ENCODE measurements at regions not wholly inside any gene's neighbourhood (a gene's known extent, or its start where the extent isn't known, plus 50 kb on each side); places are given as distances from the start of the nearest gene placed in this dataset.

DNA sequence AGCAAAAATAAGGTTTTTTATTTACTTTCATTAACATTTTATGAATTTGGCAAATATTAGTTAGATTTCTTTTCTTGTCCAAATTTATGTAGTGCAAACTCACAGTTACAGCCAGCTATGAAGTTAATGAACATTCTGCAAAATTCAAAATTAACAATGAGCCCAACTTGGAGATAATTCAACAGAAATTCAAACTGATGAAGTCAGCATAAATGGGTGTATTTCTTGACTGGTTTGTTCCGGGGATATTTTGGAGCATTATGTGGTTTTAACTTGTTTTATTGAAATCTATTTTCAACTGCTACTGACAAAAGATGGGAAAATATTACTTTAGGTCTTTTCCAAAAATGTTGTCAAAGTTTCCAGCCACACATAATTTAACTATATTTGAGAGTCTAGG is 807.9 kb downstream of the CDH8 start:
- H3K27me3 ChIP-seq, result no peaks in the 10 kb centered on the region
- DNase-seq (ENCODE audit: low spot score), result no peak

DNA sequence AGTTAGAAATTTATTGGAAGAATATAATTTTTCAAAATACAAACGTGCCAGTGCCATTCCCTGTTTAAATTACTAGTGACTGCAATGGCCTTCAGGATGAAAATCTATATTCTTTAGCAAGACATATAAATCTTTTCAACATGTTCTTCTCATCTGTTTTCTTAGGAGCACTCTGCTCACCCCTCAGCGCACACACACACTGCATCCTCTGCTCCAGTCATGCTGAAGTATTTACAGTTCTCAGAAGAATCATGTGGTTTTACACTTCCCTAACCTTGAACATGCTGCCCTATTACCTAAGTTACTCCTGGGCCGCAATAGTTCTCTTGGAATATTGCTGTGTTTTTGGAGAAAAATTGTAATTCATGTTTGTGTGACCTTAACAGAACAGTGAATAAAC is 820.6 kb downstream of the CDH8 start:
- Histone ChIP-seq H3K79me2 (no peaks in the 10 kb centered on the region), H2AFZ (no peak overlapping the region), H3K4me2 (no peak overlapping the region), H3K27me3 (no peaks in the 10 kb centered on the region), H3K27ac (no peak overlapping the region), H3K4me3 (no peak overlapping the region), H3K9me2 (replicated peaks; ENCODE audit: insufficient read depth) (no peaks in the 10 kb centered on the region), H3K36me3 (replicated peaks; ENCODE audit: insufficient read depth, low read depth) (no peaks in the 10 kb centered on the region), H3K4me1 (ENCODE audit: insufficient read depth) (no peaks in the 10 kb centered on the region), H4K20me1 (ENCODE audit: insufficient read depth, poor library complexity, severe bottlenecking) (no peaks in the 10 kb centered on the region), H3K9me3 (ENCODE audit: low read depth) (no peaks in the 10 kb centered on the region)
- WGBS (ENCODE audit: low lambda C conversion rate, missing lambda C conversion rate), result 85% methylated on average over 3 of the region's 3 CpGs
- TF ChIP-seq EZH2 (IDR thresholded peaks at IDR 0.05; ENCODE audit: borderline replicate concordance) (no peak), EZH2phosphoT487 (IDR thresholded peaks at IDR 0.05; ENCODE audit: low read depth, severe bottlenecking, unreplicated experiment) (no peak), CTCF (IDR thresholded peaks at IDR 0.05; ENCODE audit: poor library complexity) (no peak)
- no peak for DNase-seq (ENCODE audit: low spot score)

More for the DNA sequence above, 807.9 kb downstream of the CDH8 start:
- Histone ChIP-seq H3K4me3 (no peak overlapping the region), H4K20me1 (ENCODE audit: insufficient read depth, poor library complexity, severe bottlenecking) (no peaks in the 10 kb centered on the region), H3K9me3 (ENCODE audit: low read depth) (no peaks in the 10 kb centered on the region), H3K36me3 (replicated peaks; ENCODE audit: insufficient read depth, low read depth) (no peaks in the 10 kb centered on the region), H3K4me2 (no peak overlapping the region), H3K79me2 (no peaks in the 10 kb centered on the region), H3K9me2 (replicated peaks; ENCODE audit: insufficient read depth) (no peaks in the 10 kb centered on the region), H3K27ac (no peak overlapping the region), H3K4me1 (ENCODE audit: insufficient read depth) (no peaks in the 10 kb centered on the region), H2AFZ (no peak overlapping the region)
- 93% methylated on average over 1 of the region's 1 CpG for WGBS (ENCODE audit: low lambda C conversion rate, missing lambda C conversion rate)
- TF ChIP-seq EZH2phosphoT487 (IDR thresholded peaks at IDR 0.05; ENCODE audit: low read depth, severe bottlenecking, unreplicated experiment) (no peak), EZH2 (IDR thresholded peaks at IDR 0.05; ENCODE audit: borderline replicate concordance) (no peak)

- Histone ChIP-seq H3K9me3 (ENCODE audit: low read depth) (no peaks in the 10 kb centered on the region), H3K4me3 (no peak overlapping the region), H2AFZ (no peak overlapping the region), H4K20me1 (ENCODE audit: insufficient read depth, poor library complexity, severe bottlenecking) (no peaks in the 10 kb centered on the region), H3K27me3 (no peaks in the 10 kb centered on the region), H3K9me2 (replicated peaks; ENCODE audit: insufficient read depth) (no peaks in the 10 kb centered on the region), H3K4me1 (ENCODE audit: insufficient read depth) (no peaks in the 10 kb centered on the region), H3K79me2 (no peaks in the 10 kb centered on the region), H3K4me2 (no peak overlapping the region), H3K27ac (no peak overlapping the region), H3K36me3 (replicated peaks; ENCODE audit: insufficient read depth, low read depth) (no peaks in the 10 kb centered on the region)
- TF ChIP-seq EZH2phosphoT487 (IDR thresholded peaks at IDR 0.05; ENCODE audit: low read depth, severe bottlenecking, unreplicated experiment) (no peak), EZH2 (IDR thresholded peaks at IDR 0.05; ENCODE audit: borderline replicate concordance) (no peak), CTCF (IDR thresholded peaks at IDR 0.05; ENCODE audit: poor library complexity) (no peak)
- no peak for DNase-seq (ENCODE audit: low spot score)
- 74% methylated on average over 3 of the region's 3 CpGs for WGBS (ENCODE audit: low lambda C conversion rate, missing lambda C conversion rate)
Measured at GRCh38 chr16:61214780-61215179, 821.5 kb downstream of the CDH8 start.

- TF ChIP-seq CTCF (IDR thresholded peaks at IDR 0.05; ENCODE audit: poor library complexity) (no peak), EZH2phosphoT487 (IDR thresholded peaks at IDR 0.05; ENCODE audit: low read depth, severe bottlenecking, unreplicated experiment) (no peak), EZH2 (IDR thresholded peaks at IDR 0.05; ENCODE audit: borderline replicate concordance) (no peak)
- Histone ChIP-seq H3K9me3 (ENCODE audit: low read depth) (no peaks in the 10 kb centered on the region), H3K4me2 (no peak overlapping the region), H3K79me2 (no peaks in the 10 kb centered on the region), H3K27me3 (no peaks in the 10 kb centered on the region), H2AFZ (no peak overlapping the region), H4K20me1 (ENCODE audit: insufficient read depth, poor library complexity, severe bottlenecking) (no peaks in the 10 kb centered on the region), H3K27ac (no peak overlapping the region), H3K4me1 (ENCODE audit: insufficient read depth) (no peaks in the 10 kb centered on the region), H3K4me3 (no peak overlapping the region), H3K36me3 (replicated peaks; ENCODE audit: insufficient read depth, low read depth) (no peaks in the 10 kb centered on the region), H3K9me2 (replicated peaks; ENCODE audit: insufficient read depth) (no peaks in the 10 kb centered on the region)
- DNase-seq (ENCODE audit: low spot score), result no peak
Measured at GRCh38 chr16:61210076-61210475, 826.2 kb downstream of the CDH8 start.

All from hepatocyte (in vitro differentiated cells).